Sigmoid colon (tissue), 3 donors: ENCODE measurements at regions not wholly inside any gene's neighbourhood (a gene's known extent, or its start where the extent isn't known, plus 50 kb on each side); places are given as distances from the start of the nearest gene placed in this dataset.

Experiments
- POLR2A ChIP-seq, 2 donors: fragments of 450-650 bp; IDR thresholded peaks; one replicate each; pipeline ENCODE4 v1.6.1; 2016; ENCODE audit warnings: antibody characterized with exemption in 2 of 2, mild to moderate bottlenecking in 2 of 2, moderate library complexity in 2 of 2
- TF ChIP-seq, protein P1 (sequence below), 4 experiments: fragments of 450-650 bp in 3 of 4; fragments of 200-600 bp in 1 of 4; IDR thresholded peaks; one replicate each; pipeline ENCODE4 v1.5.1; 2016 to 2019; ENCODE audit warnings: antibody characterized with exemption in 4 of 4, mild to moderate bottlenecking in 3 of 4, moderate library complexity in 2 of 4

DNA sequence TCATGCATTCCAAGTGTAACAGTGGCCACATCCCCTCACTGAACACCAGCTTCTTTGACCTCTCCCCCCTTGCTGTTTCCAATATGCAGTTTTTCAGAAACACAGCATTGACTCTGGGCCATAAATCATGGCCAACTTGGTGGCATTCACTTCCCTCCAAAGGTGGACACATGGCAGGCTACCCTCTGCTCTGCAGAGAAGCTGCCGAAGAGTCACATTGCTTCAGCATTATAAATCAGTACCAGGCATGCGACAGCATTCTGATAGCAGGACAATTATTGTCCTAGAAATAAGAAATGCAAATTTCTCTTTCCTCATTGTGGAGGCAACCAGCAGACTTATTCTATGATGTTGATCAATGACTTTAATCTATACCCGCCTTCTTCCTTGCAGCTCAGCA, 475.4 kb upstream of the GHITM start:
- TF ChIP-seq, protein P1, sequence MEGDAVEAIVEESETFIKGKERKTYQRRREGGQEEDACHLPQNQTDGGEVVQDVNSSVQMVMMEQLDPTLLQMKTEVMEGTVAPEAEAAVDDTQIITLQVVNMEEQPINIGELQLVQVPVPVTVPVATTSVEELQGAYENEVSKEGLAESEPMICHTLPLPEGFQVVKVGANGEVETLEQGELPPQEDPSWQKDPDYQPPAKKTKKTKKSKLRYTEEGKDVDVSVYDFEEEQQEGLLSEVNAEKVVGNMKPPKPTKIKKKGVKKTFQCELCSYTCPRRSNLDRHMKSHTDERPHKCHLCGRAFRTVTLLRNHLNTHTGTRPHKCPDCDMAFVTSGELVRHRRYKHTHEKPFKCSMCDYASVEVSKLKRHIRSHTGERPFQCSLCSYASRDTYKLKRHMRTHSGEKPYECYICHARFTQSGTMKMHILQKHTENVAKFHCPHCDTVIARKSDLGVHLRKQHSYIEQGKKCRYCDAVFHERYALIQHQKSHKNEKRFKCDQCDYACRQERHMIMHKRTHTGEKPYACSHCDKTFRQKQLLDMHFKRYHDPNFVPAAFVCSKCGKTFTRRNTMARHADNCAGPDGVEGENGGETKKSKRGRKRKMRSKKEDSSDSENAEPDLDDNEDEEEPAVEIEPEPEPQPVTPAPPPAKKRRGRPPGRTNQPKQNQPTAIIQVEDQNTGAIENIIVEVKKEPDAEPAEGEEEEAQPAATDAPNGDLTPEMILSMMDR (IDR thresholded peaks at IDR 0.05): no peak
- no peak for TF ChIP-seq POLR2A (IDR thresholded peaks at IDR 0.05)
